ENCODE measurements at regions not wholly inside any gene's neighbourhood (a gene's known extent, or its start where the extent isn't known, plus 50 kb on each side); places are given as distances from the start of the nearest gene placed in this dataset.

DNA sequence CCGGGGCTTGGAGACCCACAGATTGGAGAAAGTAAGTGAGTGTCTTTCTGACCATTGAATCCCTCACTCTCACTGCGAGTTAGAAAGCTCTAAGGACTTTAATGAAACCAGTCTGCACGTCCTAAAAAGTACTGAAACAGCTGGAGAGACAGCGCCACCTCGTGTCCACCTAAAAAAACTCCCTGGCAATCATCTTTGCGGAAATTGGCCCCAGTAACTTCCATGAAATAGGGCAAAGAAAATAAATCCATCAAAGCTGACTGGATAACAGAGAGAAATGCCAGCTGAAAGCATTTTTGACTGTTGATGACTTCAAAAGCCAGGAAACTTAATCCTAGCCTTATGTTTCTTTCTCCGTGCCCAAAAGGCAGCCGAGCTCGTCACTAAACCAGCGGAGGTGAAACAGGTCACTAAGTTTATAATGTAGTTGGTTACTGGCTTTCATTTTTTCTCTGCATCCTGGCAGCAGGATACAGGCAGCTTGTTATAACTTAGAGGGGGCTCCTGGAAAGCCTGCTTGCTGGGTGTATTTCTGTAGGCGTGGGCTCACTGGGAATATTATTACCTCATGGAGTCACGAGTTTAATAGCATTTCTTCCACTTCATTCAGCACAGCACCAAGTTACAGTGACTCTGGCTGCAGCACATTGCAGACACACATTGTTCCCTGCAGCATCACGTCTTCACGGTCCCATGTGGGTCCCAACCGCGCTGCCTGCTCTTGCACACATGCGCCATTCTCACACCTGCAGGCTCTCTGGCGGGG is 266.5 kb downstream of the HRH4 start:
- H3K4me3 ChIP-seq, result peak overlapping the region in 1 of 4 donors; percentile 21
- peak in 1 of 2 donors; percentile 47 for DNase-seq
- no peaks in the 10 kb centered on the region for H3K36me3 ChIP-seq
- no peaks in the 10 kb centered on the region for H3K27me3 ChIP-seq
- 49 to 56% methylated on average over 18 of the region's 18 CpGs for WGBS, 2 donors
- no peak for TF ChIP-seq POLR2A (IDR thresholded peaks at IDR 0.05)
- TF ChIP-seq, protein P1, sequence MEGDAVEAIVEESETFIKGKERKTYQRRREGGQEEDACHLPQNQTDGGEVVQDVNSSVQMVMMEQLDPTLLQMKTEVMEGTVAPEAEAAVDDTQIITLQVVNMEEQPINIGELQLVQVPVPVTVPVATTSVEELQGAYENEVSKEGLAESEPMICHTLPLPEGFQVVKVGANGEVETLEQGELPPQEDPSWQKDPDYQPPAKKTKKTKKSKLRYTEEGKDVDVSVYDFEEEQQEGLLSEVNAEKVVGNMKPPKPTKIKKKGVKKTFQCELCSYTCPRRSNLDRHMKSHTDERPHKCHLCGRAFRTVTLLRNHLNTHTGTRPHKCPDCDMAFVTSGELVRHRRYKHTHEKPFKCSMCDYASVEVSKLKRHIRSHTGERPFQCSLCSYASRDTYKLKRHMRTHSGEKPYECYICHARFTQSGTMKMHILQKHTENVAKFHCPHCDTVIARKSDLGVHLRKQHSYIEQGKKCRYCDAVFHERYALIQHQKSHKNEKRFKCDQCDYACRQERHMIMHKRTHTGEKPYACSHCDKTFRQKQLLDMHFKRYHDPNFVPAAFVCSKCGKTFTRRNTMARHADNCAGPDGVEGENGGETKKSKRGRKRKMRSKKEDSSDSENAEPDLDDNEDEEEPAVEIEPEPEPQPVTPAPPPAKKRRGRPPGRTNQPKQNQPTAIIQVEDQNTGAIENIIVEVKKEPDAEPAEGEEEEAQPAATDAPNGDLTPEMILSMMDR (IDR thresholded peaks at IDR 0.05), result peak; percentile 45 to 73 (median 66)
- H3K27ac ChIP-seq, result no peak overlapping the region
- H3K4me1 ChIP-seq, result peaks cover 0 to 3% (median 1%) of the 10 kb centered on the region in 4 donors
- H3K9me3 ChIP-seq, result no peaks in the 10 kb centered on the region
- peak; percentile 54 to 85 for ATAC-seq (ENCODE audit: low FRiP score in 2 of 2)

DNA sequence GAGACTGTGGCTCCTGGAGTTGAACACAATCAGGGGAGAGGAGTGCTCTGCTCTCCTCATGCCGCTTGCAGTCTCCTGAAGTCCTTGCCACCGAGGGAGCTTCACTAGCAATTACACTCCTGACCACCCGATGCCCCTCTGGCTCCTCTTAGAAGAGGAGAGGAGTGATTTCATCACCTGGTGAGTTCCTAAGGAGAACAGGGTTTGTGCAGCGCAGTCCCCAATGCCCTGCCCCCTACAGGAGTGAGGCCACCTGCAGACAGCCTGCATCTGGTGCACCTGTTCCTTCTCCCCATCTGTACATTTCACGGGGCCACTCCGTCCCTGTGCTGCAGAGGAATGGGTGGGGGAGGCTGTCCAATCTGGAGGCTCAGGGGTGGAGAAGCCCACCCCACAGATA is 267.2 kb downstream of the HRH4 start:
- WGBS, 2 donors, result 51 to 62% methylated on average over 6 of the region's 6 CpGs
- H3K4me1 ChIP-seq, result peaks cover 0 to 3% (median 1%) of the 10 kb centered on the region in 4 donors
- no peak for ATAC-seq (ENCODE audit: low FRiP score in 2 of 2)
- no peak overlapping the region for H3K4me3 ChIP-seq
- no peaks in the 10 kb centered on the region for H3K9me3 ChIP-seq
- no peak for DNase-seq
- no peaks in the 10 kb centered on the region for H3K36me3 ChIP-seq
- TF ChIP-seq, protein P1 (IDR thresholded peaks at IDR 0.05), result no peak
- TF ChIP-seq EP300 (IDR thresholded peaks at IDR 0.05) (no peak), POLR2A (IDR thresholded peaks at IDR 0.05) (no peak), POLR2AphosphoS5 (IDR thresholded peaks at IDR 0.05) (no peak)
- H3K27me3 ChIP-seq, result no peaks in the 10 kb centered on the region
- no peak overlapping the region for H3K27ac ChIP-seq

DNA sequence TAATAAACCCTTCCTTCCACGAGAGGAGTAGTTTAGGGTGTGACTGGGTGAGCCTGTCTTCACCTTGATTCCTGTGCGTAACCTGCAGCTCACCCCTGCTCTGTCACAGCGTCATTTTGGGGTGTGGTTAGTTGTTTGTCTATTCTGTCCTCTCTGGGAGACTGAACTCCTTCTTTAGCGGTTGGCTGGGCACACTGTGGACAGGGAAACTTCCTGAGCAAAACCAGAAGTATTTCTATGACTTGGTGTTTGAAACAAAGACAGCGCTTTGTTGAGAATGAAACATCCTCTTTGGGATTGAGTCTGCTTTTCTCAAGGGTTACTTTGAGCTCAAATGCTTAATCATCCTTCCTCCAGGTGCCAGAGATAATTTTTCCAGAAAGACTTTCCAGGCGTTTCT is 270.7 kb downstream of the HRH4 start:
- Histone ChIP-seq H3K36me3 (no peaks in the 10 kb centered on the region), H3K4me1 (peaks cover 0 to 3% (median 1%) of the 10 kb centered on the region in 4 donors), H3K9me3 (no peaks in the 10 kb centered on the region), H3K4me3 (no peak overlapping the region), H3K27me3 (no peaks in the 10 kb centered on the region), H3K27ac (no peak overlapping the region)
- TF ChIP-seq EP300 (IDR thresholded peaks at IDR 0.05) (no peak), POLR2AphosphoS5 (IDR thresholded peaks at IDR 0.05) (no peak), POLR2A (IDR thresholded peaks at IDR 0.05) (no peak)
- TF ChIP-seq, protein P1 (IDR thresholded peaks at IDR 0.05), result no peak
- no peak for ATAC-seq (ENCODE audit: low FRiP score in 2 of 2)
- 41 to 42% methylated on average over 6 of the region's 6 CpGs for WGBS, 2 donors
- DNase-seq, result no peak

- ATAC-seq (ENCODE audit: low FRiP score in 2 of 2), result peak in 1 of 2 donors; percentile 49
Observed at GRCh38 chr18:24731981-24732380, 271.5 kb downstream of the HRH4 start.

More at GRCh38 chr18:24731981-24732380, 271.5 kb downstream of the HRH4 start:
- H3K4me1 ChIP-seq, result no peaks in the 10 kb centered on the region
- H3K4me3 ChIP-seq, result no peak overlapping the region
- H3K9me3 ChIP-seq, result no peaks in the 10 kb centered on the region
- no peak for DNase-seq
- TF ChIP-seq, protein P1 (IDR thresholded peaks at IDR 0.05), result no peak
- TF ChIP-seq POLR2AphosphoS5 (IDR thresholded peaks at IDR 0.05) (no peak), POLR2A (IDR thresholded peaks at IDR 0.05) (no peak), EP300 (IDR thresholded peaks at IDR 0.05) (no peak)
- H3K36me3 ChIP-seq, result no peaks in the 10 kb centered on the region
- 81 to 83% methylated on average over 3 of the region's 3 CpGs for WGBS, 2 donors
- no peaks in the 10 kb centered on the region for H3K27me3 ChIP-seq
- no peak overlapping the region for H3K27ac ChIP-seq
